HG03159 (cell line): ENCODE measurements at regions not wholly inside any gene's neighbourhood (a gene's known extent, or its start where the extent isn't known, plus 50 kb on each side); places are given as distances from the start of the nearest gene placed in this dataset.
"Not testable (repeated sequence)": the region's sequence is repeated elsewhere in the genome, so short reads cannot be mapped to it uniquely, and the experiment has no call there.

Source experiments
- ATAC-seq: cut with Tn5 transposase; IDR thresholded peaks from one replicate; pipeline ENCODE4 v1.9.1; 2021; ENCODE audit warnings: mild to moderate bottlenecking, moderate library complexity; ENCODE audit not compliant: unreplicated experiment

- no peak for ATAC-seq
Measured at GRCh38 chr4:181822005-181822375, 421.2 kb upstream of the TENM3 start.

DNA sequence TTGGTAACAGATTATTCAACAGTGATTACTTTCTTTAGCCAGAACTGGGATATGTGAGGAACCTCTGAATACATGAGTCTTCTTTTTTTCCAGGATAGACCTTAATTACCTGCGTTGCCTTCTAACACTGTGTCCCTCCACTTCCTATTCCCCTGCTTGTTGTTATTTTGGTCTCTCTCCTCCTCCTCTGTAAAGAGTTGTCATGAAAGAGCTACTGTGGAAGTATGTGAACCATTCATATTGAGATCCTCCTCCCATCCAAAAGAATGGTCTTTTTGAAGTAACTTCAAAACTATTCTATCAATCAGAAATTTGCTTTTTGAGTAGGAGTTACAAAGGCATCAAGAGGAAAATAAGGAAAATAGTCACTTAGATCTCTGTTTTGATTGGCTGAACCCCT is 420.0 kb upstream of the TENM3 start:
- no peak for ATAC-seq

DNA sequence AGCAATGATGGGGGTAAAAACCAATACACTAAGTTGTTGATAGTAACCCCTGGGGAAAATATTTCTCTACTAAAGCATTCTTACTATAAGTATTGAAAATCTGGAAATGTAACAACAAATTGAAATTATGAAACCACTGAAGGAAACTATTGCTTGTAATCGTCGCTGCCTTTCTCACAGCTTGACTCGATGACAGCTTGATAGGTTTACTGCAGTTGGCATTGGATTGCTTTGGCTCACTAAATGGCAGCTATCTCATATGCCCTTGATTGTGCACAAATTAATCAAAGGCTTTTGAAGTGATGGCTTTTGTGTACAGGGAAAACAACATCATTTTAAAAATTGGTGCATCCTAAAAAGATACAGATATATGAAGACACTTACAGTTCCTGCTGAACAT is 419.6 kb upstream of the TENM3 start:
- no peak for ATAC-seq

DNA sequence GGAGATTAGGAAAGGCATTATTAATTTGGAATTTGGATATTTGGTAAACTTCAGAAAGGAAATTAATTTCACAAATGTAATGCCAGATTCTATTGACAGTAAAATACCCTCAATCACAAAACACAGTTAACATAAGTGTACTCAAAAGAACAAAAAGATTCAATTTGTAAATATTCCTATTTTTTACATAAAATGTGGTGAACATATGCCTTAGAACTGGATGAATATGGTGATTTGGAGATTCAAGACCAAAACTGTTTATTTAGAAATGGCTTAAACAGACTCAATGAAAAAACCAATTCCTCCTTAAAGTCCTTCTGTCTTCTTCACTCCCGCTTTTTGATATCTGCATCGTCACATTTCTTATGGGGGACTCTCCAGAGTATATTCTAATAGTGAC is 417.6 kb upstream of the TENM3 start:
- no peak for ATAC-seq

GRCh38 chr4:181827246-181827645 is 416.0 kb upstream of the TENM3 start:
- ATAC-seq: no peak

DNA sequence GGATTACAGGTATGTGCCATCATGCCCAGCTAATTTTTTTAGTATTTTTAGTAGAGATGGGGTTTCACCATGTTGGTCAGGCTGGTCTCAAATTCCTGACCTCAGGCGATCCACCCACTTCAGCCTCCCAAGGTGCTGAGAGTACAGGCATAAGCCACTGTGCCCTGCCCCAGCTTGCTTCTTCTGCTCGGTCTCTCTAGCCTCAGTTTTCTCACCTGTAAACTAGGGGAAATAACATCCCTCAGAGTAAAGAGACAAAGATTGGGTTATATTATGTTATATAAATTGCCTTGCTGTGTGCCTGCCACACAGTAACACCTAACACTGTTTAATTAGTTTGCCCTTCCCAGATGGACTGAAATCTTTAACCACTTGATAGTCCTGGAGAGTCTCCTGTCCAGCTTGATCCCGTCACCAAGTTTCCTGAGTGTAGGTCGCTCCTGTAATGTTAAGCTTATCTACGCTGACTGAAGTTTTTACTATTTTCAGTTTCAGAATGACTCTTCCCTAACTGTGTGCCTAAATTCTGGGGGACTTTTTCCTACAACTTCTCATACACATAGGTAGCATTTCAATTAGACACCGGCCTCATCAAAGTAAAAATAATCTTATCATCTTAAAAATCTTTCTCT is 412.7 kb upstream of the TENM3 start:
- no peak for ATAC-seq

DNA sequence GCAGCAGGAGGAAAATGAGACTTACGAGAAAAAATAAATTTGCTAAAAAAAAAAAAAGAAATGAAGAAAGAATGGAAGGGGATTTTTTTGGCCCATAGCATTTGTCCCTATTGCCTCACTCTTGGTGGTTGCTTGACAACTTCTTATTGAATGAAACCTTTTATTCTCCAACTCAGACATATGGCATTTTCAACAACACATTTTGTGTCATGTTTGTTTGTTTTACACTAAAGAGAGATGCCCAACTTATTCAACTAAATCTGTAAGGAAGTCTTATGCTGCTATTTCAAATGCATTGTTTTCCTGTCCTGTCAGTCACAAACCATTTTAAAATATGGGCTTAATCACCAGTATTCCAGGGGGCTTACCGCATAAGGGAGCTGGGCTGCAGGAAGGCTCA is 409.1 kb upstream of the TENM3 start:
- ATAC-seq: no peak

GRCh38 chr4:181835348-181835747 is 407.9 kb upstream of the TENM3 start:
- ATAC-seq: no peak

DNA sequence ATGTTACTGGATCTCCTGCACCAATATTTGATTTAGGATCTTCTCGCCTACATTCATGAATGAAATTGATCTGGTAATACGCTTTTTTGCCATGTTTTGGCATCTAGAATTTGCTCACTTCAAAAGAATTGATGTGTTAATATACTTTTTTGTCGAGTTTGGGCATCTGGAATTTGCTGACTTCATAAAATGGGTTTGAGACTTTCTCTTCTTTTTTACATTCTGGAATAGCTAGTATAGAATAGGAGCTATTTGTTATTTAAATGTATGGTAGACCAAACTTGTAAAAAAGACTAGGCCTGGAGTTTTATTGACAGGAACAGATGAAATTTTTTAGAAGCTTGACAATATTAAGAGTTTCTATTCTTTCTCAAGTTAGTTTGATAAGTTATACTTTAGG is 404.9 kb upstream of the TENM3 start:
- ATAC-seq: no peak

GRCh38 chr4:181843797-181844196 is 399.4 kb upstream of the TENM3 start:
- ATAC-seq: not testable (repeated sequence)

- ATAC-seq: no peak
Measured at GRCh38 chr4:181845617-181846016, 397.6 kb upstream of the TENM3 start.

DNA sequence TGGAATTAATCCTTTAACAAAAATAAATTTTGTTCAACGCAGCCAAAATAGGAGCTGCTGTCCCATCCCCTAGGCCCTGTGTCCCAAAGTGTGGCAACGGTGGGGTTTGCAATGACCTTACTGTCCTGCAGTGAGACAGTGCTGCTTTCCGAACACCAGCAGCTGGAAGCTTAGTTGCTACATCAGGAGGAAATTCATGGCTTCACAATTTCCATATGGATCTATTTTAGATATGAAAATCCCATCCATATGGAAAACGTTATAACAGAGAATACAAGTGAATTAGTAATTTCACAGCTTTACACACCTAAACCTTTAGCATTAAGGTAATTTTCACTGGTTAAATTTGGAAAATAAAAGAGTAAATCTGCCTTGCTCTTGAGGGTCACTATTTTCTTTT is 396.3 kb upstream of the TENM3 start:
- no peak for ATAC-seq

GRCh38 chr4:181848357-181848756 is 394.8 kb upstream of the TENM3 start:
- ATAC-seq: no peak

DNA sequence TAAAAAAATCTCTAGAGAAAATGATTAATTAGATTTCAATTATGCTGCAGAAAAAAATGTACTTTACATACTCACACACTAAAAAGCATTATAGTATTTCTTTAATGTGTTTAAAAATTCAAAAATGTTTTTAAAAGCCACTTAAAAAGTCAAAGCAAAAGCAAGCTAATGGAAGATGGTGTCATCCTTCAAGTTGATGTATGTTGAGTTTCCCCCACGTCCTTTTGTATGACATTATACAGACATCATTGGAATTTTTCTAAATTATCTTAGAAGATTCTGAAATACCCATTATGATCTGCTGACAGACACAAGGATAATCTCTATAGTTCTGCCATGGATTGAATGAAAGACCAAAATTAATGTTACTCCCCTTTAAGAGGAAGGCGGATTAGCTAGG is 393.7 kb upstream of the TENM3 start:
- no peak for ATAC-seq

DNA sequence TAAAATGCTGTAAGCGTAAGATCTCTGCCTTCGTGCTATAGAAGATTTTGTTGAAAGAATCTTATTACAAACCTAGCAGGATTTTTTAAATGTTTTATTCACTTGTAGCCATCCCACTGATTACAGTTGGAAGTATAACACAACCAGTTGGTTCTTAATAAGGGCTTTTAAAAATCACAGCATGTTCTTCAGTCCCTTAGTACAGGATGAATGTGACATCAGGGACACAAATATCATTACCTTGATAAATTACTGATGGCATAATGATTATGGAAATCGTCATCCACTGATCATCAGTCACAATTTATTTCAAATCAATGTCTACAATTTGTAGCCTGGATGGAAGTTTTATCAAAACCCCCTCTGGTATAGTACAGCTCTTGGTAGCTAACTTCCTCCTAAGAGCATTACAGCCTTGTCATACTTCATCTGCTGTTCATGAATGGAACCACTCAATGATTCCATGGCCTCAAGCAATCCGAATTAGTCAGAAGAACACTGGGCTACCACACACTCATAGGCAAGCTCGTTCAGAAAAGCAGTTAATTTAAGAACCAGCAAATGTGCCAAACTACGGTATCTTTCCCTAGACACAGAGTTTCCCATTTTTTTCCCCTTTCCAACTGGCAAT is 389.2 kb upstream of the TENM3 start:
- no peak for ATAC-seq

GRCh38 chr4:181855307-181855706 is 387.9 kb upstream of the TENM3 start:
- no peak for ATAC-seq

DNA sequence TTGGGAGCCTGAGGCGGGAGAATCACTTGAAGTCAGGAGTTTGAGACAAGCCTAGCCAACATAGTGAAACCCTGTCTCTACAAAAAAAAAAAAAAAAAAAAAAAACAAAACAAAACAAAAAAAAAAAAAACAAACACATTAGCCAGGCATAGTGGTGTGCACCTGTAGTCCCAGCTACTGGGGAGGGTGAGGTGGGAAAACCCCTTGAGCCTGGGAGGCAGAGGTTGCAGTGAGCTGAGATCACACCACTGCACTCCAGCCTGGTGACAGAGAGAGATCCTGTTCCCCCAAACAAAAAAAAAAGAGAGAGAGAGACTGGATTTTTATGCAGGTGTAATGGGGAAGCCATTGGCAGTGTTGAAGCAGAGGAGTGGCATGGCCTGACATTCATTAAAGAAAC is 385.7 kb upstream of the TENM3 start:
- ATAC-seq: not testable (repeated sequence)

GRCh38 chr4:181858741-181859140 is 384.5 kb upstream of the TENM3 start:
- ATAC-seq: no peak

DNA sequence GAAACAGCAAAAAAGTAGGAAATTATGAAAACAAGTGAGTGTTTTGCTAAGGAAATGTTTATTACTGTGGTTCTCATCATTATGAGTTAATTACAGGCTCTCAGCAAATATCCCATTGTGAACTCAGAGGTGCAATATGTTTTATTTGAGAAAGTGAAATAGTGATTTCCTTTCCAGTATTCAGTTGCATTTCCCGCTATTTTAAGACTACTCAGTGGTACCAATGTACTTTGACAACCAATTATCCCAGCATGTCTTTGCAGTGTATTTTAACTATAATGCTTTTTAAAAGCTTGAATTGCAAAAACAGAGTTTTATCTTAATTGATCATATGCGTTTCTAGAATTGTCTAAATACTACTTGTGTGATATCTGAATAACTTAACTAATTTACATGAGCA is 383.8 kb upstream of the TENM3 start:
- no peak for ATAC-seq

- ATAC-seq: no peak
Measured at GRCh38 chr4:181860157-181860556, 383.0 kb upstream of the TENM3 start.

- ATAC-seq: no peak
Measured at GRCh38 chr4:181860668-181861067, 382.5 kb upstream of the TENM3 start.

DNA sequence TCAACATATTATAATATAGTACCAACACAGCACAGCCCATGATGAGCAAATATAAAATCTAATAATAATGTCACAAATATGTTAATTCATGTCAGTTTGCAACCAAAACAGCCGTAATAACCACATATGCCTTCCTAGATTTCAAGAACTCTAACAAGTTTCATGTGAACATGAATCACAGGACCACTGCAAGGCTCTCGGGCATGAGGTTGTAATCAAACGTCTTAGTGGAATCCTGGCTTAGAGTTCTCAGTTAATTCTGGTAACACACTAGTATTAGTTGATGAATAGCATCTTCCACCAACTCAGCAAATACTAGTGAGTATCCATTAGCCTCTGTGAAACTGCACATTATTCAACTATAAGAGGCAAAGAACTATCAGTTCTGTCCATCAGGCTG is 379.3 kb upstream of the TENM3 start:
- ATAC-seq: no peak

DNA sequence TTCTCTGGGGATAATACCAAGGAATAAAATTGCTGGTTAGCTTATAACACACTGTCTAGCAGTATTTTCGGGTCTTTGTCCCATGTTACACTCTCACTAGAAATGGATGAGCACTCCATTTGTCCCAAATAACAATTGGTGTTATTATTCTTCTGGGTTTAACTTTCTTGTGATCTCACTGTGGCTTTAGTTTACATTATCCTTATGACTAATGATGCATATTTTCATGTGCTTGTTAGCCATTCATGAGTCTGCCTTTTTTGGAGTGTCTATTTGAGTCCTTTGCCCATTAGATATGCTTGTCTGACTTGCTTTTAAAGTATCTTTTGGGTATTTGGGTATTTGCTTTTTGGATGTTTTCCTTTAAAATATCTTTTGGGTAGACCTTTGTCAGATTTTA is 372.9 kb upstream of the TENM3 start:
- no peak for ATAC-seq
